ENCODE measurements at regions not wholly inside any gene's neighbourhood (a gene's known extent, or its start where the extent isn't known, plus 50 kb on each side); places are given as distances from the start of the nearest gene placed in this dataset.

DNA sequence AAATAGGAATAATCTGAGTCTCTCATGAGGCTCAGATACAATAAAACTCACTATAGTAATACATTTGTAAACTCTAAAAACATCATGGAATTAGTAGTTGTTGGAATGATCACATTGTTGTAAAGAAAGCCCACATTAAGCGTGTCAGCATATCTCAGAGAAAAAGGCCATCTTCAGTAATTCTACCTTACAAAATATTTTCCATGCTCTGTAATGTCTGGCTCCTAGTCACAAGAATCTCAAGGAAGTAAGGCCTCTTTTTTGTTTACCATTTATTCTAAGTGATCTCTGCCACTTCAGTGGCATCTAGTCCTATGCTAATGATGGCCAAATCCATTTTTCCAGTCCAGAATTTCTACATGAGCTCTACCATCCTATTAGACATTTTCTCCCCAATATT lies 240.2 kb upstream of the ZNF717 start:
- TF ChIP-seq, protein P1, sequence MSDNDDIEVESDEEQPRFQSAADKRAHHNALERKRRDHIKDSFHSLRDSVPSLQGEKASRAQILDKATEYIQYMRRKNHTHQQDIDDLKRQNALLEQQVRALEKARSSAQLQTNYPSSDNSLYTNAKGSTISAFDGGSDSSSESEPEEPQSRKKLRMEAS (IDR thresholded peaks at IDR 0.05), result no peak
- TF ChIP-seq, protein P2, sequence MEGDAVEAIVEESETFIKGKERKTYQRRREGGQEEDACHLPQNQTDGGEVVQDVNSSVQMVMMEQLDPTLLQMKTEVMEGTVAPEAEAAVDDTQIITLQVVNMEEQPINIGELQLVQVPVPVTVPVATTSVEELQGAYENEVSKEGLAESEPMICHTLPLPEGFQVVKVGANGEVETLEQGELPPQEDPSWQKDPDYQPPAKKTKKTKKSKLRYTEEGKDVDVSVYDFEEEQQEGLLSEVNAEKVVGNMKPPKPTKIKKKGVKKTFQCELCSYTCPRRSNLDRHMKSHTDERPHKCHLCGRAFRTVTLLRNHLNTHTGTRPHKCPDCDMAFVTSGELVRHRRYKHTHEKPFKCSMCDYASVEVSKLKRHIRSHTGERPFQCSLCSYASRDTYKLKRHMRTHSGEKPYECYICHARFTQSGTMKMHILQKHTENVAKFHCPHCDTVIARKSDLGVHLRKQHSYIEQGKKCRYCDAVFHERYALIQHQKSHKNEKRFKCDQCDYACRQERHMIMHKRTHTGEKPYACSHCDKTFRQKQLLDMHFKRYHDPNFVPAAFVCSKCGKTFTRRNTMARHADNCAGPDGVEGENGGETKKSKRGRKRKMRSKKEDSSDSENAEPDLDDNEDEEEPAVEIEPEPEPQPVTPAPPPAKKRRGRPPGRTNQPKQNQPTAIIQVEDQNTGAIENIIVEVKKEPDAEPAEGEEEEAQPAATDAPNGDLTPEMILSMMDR (IDR thresholded peaks at IDR 0.05; ENCODE audit: control extremely low read depth in 1 of 3, insufficient read depth in 1 of 3, low read depth in 1 of 3, low read length in 3 of 3), result no peak

All from H1 (cell line).